Caco-2 (cell line): ENCODE measurements at regions not wholly inside any gene's neighbourhood (a gene's known extent, or its start where the extent isn't known, plus 50 kb on each side); places are given as distances from the start of the nearest gene placed in this dataset.

Source experiments
- BruUV-seq: library from RNA; stranded (reverse); fragments of 400-500 nt; replicated peaks from 2 replicates; lab custom pipeline; 2021; lab: Mats Ljungman, UMichigan
- CTCF ChIA-PET: fragments of 300-600 bp; sonication (Branson Sonifier 250); formaldehyde crosslinking; loops from one replicate; lab custom pipeline; 2022; ENCODE audit warnings: antibody characterized with exemption; lab: Charles Lee
- POLR2A ChIA-PET: fragments of 300-600 bp; sonication (Branson Sonifier 250); formaldehyde crosslinking; loops from one replicate; lab custom pipeline; 2022; ENCODE audit warnings: antibody characterized with exemption; lab: Charles Lee
- DNase-seq, 2 experiments: peaks; one replicate each; pipeline versions ENCODE4 v3.0.0 to v3.0.0-alpha.2; 2020 to 2022
- H3K27me3 ChIP-seq: replicated peaks from 2 replicates; pipeline ENCODE4 v1.6.0; 2011; ENCODE audit warnings: low read length; ENCODE audit not compliant: control insufficient read depth, insufficient read depth
- H3K36me3 ChIP-seq: 2 replicates; pipeline ENCODE4 v1.5.1; 2011; ENCODE audit warnings: low read length; ENCODE audit not compliant: control insufficient read depth, insufficient read depth
- H3K4me1 ChIP-seq: fragments of 250-450 bp; sonication (Bioruptor Pico); 2 replicates; pipeline ENCODE4 v1.5.1; 2020; ENCODE audit warnings: mild to moderate bottlenecking
- H3K4me3 ChIP-seq: 2 replicates; pipeline ENCODE4 v1.5.1; 2011; ENCODE audit warnings: low read depth, mild to moderate bottlenecking, control low read depth, low read length
- H3K9me3 ChIP-seq: fragments of 250-450 bp; sonication (Bioruptor Pico); 2 replicates; pipeline ENCODE4 v1.5.1; 2020; ENCODE audit warnings: mild to moderate bottlenecking, moderate library complexity
- H3K27ac Mint-ChIP-seq: one replicate; pipeline ENCODE4 v1.8.0; 2022; ENCODE audit warnings: mixed read lengths; ENCODE audit not compliant: unreplicated experiment
- H3K27me3 Mint-ChIP-seq: one replicate; pipeline ENCODE4 v1.8.0; 2022; ENCODE audit warnings: mixed read lengths; ENCODE audit not compliant: insufficient read depth, unreplicated experiment
- H3K36me3 Mint-ChIP-seq: one replicate; pipeline ENCODE4 v1.8.0; 2022; ENCODE audit warnings: mild to moderate bottlenecking, mixed read lengths; ENCODE audit not compliant: insufficient read depth, unreplicated experiment
- H3K4me1 Mint-ChIP-seq: one replicate; pipeline ENCODE4 v1.8.0; 2022; ENCODE audit warnings: low read depth, mixed read lengths; ENCODE audit not compliant: unreplicated experiment
- H3K4me3 Mint-ChIP-seq: one replicate; pipeline ENCODE4 v1.8.0; 2022; ENCODE audit warnings: mild to moderate bottlenecking, moderate library complexity, mixed read lengths; ENCODE audit not compliant: unreplicated experiment
- H3K9me3 Mint-ChIP-seq: one replicate; pipeline ENCODE4 v1.8.0; 2022; ENCODE audit warnings: mixed read lengths; ENCODE audit not compliant: unreplicated experiment
- CTCF ChIP-seq, 2 experiments: fragments of 200-600 bp in 1 of 2; IDR thresholded peaks; 1 replicate in 1 of 2; 2 replicates in 1 of 2; pipeline versions ENCODE4 v1.5.1 to v1.8.0; 2011 to 2022; ENCODE audit warnings: antibody characterized with exemption in 1 of 2, control low read depth in 1 of 2, inconsistent platforms in 1 of 2, low read depth in 1 of 2, low read length in 1 of 2, mild to moderate bottlenecking in 1 of 2, moderate library complexity in 1 of 2; ENCODE audit not compliant: insufficient read depth in 1 of 2, severe bottlenecking in 1 of 2, unreplicated experiment in 1 of 2
- intact Hi-C: fragments of 100-400 bp; cut with micrococcal nuclease; formaldehyde crosslinking; loops from one replicate; pipeline ENCODE4 v1.10.0; 2022; ENCODE audit not compliant: unreplicated experiment

GRCh38 chrX:104334971-104335370 is 80.2 kb upstream of the ESX1 start:
- H3K27me3 ChIP-seq = no peaks in the 10 kb centered on the region
- CTCF ChIA-PET = no interaction called here
- TF ChIP-seq CTCF (IDR thresholded peaks at IDR 0.05; ENCODE audit: insufficient read depth in 1 of 2, low read depth in 1 of 2, low read length in 1 of 2, severe bottlenecking in 1 of 2, unreplicated experiment in 1 of 2) = no peak
- no peak overlapping the region for H3K4me3 ChIP-seq
- Mint-ChIP-seq H3K27ac (no peak overlapping the region), H3K4me1 (no peaks in the 10 kb centered on the region), H3K4me3 (no peak overlapping the region), H3K9me3 (no peaks in the 10 kb centered on the region), H3K36me3 (no peaks in the 10 kb centered on the region), H3K27me3 (peaks cover 5% of the 10 kb centered on the region)
- no peaks in the 10 kb centered on the region for H3K4me1 ChIP-seq
- H3K9me3 ChIP-seq = no peaks in the 10 kb centered on the region
- POLR2A ChIA-PET = no interaction called here
- no peak for DNase-seq
- intact Hi-C loops = no loop called here
- BruUV-seq = no TSS peak
- no peaks in the 10 kb centered on the region for H3K36me3 ChIP-seq

DNA sequence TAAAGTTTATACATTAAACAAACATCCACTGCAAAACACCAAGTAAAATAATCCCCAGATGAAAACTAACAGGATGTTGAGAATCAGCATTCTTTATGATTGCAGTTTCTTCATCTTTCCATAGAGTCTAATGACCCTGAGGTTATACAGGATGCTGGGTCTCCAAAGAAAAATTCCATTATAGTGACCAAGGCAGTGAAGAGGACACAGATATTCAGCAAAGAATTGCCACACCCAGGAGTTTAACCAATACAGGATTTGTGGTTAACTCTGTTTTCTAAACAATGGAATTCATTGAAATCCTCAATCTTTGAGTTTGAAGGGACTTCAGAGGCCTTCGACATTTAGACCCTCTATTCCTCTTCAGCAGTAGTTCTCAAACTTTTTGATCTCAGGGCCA is 76.2 kb upstream of the ESX1 start:
- Mint-ChIP-seq H3K9me3 (no peaks in the 10 kb centered on the region), H3K36me3 (no peaks in the 10 kb centered on the region), H3K27ac (no peak overlapping the region), H3K4me1 (no peaks in the 10 kb centered on the region), H3K27me3 (no peaks in the 10 kb centered on the region), H3K4me3 (no peak overlapping the region)
- Histone ChIP-seq H3K27me3 (no peaks in the 10 kb centered on the region), H3K4me3 (no peak overlapping the region), H3K4me1 (no peaks in the 10 kb centered on the region), H3K9me3 (no peaks in the 10 kb centered on the region), H3K36me3 (no peaks in the 10 kb centered on the region)
- DNase-seq = no peak
- intact Hi-C loops = no loop called here
- POLR2A ChIA-PET = no interaction called here
- BruUV-seq = no TSS peak
- no peak for TF ChIP-seq CTCF (IDR thresholded peaks at IDR 0.05; ENCODE audit: insufficient read depth in 1 of 2, low read depth in 1 of 2, low read length in 1 of 2, severe bottlenecking in 1 of 2, unreplicated experiment in 1 of 2)
- CTCF ChIA-PET = no interaction called here

- intact Hi-C loops = no loop called here
- Histone ChIP-seq H3K4me3 (no peak overlapping the region), H3K9me3 (no peaks in the 10 kb centered on the region), H3K4me1 (no peaks in the 10 kb centered on the region), H3K36me3 (no peaks in the 10 kb centered on the region), H3K27me3 (no peaks in the 10 kb centered on the region)
- Mint-ChIP-seq H3K36me3 (no peaks in the 10 kb centered on the region), H3K4me1 (no peaks in the 10 kb centered on the region), H3K27me3 (no peaks in the 10 kb centered on the region), H3K9me3 (no peaks in the 10 kb centered on the region), H3K4me3 (no peak overlapping the region), H3K27ac (no peak overlapping the region)
- DNase-seq = no peak
- CTCF ChIA-PET = no interaction called here
- TF ChIP-seq CTCF (IDR thresholded peaks at IDR 0.05; ENCODE audit: insufficient read depth in 1 of 2, low read depth in 1 of 2, low read length in 1 of 2, severe bottlenecking in 1 of 2, unreplicated experiment in 1 of 2) = no peak
- POLR2A ChIA-PET = no interaction called here
- BruUV-seq = no TSS peak
Measured at GRCh38 chrX:104329731-104330130, 75.0 kb upstream of the ESX1 start.
